ENCODE measurements at regions not wholly inside any gene's neighbourhood (a gene's known extent, or its start where the extent isn't known, plus 50 kb on each side); places are given as distances from the start of the nearest gene placed in this dataset.

GRCh38 chr12:132393991-132394949, 64.9 kb upstream of the GALNT9 start:
- TF ChIP-seq CTCF (IDR thresholded peaks at IDR 0.05) = no peak
- no peak for TF ChIP-seq EP300 (IDR thresholded peaks at IDR 0.05)
- no peak for TF ChIP-seq POLR2A (IDR thresholded peaks at IDR 0.05)
- TF ChIP-seq POLR2AphosphoS5 (IDR thresholded peaks at IDR 0.05) = no peak

Measured in upper lobe of left lung (tissue), 4 donors.